Kidney glomerular epithelial cell (primary cell): ENCODE measurements at regions not wholly inside any gene's neighbourhood (a gene's known extent, or its start where the extent isn't known, plus 50 kb on each side); places are given as distances from the start of the nearest gene placed in this dataset.
A peak's percentile ranks its signal among the peaks of the same experiment; 100 is the strongest.
"Not testable (repeated sequence)": the region's sequence is repeated elsewhere in the genome, so short reads cannot be mapped to it uniquely, and the experiment has no call there.

ENCODE experiments used
- DNase-seq: peaks from one replicate; lab custom pipeline; 2025; lab: John Stamatoyannopoulos, UW

DNA sequence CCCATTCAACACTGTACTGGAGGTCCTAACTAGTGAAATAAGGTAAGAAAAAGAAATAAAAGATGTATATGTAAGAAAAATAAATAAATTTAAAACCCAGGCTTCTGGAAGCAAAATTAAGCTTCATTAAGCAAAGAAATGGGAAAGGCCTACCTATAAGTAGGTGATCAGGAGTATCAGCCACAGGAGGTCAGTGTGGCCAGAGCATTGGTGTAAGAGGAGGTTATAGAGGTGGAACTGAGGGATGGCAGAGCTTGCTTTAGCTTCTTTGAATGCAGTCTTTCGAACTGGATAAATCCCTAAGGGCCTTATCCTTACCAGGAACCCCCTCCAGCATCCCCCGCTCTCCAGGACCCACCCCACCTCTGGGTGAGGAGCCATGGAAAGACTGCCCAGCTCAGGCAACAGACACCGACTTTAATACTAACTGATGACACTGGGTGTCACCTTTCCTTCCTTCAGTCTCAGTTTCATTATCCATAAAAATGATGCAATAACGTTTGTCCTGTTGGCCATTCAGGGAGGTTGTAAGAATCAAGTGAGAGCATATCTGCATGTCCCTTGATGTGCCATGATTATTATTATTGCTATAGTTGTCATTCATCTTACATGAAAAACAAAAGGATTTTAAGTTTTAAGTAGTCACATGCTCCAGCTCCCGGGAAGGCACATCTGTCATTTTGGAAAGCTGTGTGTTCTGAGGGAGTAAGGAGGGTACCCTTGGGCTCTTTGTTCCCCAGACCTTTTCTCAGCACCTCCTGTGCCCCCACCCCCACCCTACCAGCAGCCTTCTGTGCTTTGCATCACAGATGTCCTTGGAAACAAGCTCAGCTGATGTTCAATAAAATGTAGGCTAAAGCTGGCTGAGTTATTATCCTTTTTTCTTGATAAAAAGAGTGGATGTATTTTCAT is 50.8 kb upstream of the CTNNA1 start:
- no peak for DNase-seq

DNA sequence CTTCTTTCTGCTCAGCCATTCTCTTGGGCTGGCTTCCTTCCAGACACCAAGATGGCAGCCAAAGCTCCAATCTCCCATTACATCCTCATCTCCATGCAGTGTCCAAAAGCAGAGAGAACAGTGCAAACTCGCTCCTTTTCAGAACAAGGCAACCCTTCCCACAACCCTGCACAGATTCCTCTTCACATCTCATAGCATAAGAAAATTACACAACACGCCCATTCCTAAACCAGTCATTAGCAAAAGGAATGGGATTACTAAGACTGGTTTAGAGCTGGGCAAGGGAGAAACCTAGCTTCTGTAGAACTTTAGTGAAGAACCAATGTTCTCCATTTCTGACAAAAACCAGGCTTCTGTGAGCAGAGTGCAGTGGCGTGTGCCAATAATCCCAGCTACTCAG is 51.5 kb upstream of the CTNNA1 start:
- no peak for DNase-seq

DNA sequence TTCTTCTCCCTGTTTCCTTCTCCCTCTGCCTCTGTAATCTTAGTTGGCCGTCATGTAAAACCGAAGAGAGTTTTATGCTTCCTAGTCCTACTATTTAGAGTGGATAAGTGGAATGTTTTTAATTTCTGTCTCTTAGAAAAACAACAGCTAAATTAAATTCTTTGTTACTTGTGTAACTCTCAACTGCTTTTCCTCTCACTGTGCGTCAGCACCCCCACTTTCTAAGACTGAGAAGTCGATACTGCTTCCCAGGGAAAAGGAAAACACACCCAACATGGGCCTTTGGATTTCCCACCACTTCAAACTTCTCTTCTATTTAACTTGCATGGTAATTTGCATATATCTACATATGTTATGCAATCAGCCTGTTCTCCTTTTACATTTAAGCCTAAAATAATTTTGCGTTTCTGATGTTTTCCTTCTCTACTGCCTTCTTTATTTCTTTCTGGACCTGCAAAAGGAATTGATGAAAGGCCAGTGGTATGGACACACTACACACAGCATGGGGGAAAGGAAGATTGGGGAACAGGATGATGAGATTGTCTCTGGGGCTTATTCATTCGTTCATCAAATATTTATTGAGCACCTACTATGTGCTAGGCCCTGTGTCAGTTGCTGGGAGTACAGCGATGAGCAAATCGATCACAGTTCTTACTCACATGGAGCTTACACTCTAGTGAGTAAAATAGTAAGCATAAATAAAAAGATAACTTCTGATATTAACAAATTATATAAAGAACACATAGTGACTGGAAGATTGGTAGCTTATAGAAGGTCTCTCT is 52.5 kb upstream of the CTNNA1 start:
- DNase-seq: no peak

GRCh38 chr5:138699482-138699881 is 53.7 kb upstream of the CTNNA1 start:
- DNase-seq: no peak

DNA sequence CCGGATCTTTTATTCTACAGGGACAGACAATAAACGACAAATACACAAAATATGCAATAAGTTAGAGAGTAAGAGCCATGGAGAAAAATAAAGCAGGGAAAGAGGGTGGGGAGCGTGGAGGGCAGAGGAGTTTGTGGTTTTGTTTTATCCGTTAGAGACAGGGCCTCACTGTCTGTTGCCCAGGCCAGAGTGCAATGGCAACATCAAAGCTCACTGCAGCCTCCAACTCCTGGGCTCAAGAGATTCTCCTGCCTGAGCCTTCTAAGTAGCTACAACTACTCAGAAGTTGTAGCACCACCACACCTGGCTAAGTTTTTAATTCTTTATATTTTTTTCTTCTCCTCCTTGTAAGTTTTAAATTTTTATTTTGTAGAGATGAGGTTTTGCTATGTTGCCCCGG is 54.5 kb upstream of the CTNNA1 start:
- no peak for DNase-seq

DNA sequence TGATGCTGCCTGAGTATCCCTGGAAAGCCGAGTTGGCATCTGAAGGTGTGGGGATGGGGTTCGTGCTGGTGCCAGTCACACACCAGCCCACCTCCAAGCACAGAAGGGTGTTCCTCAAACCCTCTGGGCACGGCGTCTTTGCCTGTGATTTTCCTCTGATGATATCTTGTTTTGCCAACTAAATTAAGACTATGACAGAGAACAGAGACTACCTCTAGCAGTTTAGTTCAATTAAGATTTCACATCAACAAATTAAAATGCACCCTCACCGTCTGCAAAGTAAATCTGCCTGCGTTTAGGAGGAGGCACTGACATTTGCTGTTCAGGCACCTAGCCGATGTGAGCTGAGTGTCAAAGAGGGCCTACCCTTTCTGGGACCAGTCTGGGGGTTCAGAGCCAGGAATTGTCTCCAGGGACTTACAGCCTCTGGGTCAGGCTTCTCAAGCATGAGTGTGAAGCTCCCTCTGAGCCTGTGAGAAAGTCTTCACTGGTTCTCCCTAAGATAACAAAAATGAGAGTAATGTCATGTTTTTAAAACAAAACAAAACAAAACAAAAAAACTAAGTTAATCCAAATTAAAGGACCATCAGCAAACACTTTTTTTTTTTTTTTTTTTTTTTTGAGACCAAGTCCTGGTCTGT is 55.4 kb upstream of the CTNNA1 start:
- DNase-seq: no peak

DNA sequence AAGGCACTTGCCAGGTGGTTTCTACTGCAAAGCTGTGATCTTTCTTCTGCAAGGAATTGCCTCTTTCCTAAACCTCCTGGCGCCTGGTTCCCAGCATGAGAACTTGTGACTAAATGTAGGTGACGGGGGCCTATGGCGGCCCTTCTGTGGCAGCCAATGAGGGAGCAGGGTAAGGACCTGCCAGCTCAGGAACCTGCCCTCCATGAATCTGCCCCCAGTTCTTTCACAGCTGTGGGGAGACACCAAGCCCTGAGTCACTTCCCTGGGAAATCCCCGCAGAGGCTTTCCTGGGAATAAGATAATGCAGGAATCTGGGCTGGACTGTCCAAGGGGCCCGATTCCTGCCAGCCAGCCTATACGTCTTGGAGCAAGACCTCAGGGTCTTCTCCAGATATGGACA is 56.7 kb upstream of the CTNNA1 start:
- peak; percentile 76 for DNase-seq

- DNase-seq: no peak
These were observed 57.4 kb upstream of the CTNNA1 start for GRCh38 chr5:138695781-138696180.

- DNase-seq: no peak
These were observed 59.1 kb upstream of the CTNNA1 start for GRCh38 chr5:138694146-138694545.

- no peak for DNase-seq
These were observed 60.9 kb upstream of the CTNNA1 start for GRCh38 chr5:138692370-138692769.

GRCh38 chr5:138686668-138687067 is 66.6 kb upstream of the CTNNA1 start:
- no peak for DNase-seq

DNA sequence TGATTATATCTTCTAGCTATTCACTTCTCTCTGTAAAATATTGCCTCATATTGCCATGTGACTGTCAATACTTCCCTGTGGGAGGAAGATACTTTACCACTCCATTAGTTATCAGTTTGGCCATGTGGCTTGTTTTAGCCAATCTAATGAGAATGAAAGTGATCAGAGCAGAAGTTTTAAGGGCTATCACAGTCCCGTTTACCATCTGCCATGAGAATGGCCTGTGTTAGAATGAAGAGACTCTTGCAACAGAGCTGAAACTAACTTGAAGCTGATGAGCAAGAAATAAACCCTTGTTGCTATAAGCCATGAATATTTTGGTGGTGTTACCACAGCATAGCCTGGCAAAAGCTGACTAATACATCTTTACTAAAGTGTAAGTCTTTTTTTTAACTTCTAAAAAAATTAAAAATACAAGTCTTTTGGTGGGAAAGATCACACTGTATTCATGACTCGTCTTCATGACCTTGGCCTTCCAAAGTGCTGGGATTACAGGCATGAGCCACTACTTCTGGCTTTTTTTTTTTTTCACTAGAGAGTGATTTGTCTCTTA is 68.0 kb upstream of the CTNNA1 start:
- no peak for DNase-seq

- DNase-seq: not testable (repeated sequence)
These were observed 70.8 kb upstream of the CTNNA1 start for GRCh38 chr5:138682462-138682861.

DNA sequence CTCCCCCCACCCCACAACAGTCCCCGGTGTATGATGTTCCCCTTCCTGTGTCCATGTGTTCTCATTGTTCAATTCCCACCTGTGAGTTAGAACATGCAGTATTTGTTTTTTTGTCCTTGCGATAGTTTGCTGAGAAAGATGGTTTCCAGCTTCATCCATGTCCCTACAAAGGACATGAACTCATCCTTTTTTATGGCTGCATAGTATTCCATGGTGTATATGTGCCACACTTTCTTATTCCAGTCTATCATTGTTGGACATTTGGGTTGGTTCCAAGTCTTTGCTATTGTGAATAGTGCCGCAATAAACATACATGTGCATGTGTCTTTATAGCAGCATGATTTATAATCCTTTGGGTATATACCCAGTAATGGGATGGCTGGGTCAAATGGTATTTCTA is 74.4 kb upstream of the CTNNA1 start:
- DNase-seq: not testable (repeated sequence)

DNA sequence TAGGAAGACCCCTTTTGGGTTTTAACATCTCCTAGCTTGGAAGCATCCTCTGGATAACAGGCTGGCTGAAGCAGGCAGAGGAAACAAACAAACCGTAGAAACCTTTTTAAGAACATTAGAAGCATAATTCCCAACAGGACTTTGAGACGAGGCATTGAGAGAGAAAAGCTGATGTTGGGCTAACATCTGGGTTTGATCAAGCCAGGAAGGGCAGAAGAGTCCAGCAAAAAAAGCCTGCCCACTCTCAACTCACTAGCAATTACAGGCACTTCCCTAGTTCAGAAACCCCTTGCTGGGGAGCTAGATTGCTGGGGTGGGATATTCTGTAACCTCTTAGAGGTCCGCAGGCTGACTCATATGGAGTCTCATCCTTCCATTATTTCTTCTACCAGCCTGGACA is 75.4 kb upstream of the CTNNA1 start:
- DNase-seq: no peak

DNA sequence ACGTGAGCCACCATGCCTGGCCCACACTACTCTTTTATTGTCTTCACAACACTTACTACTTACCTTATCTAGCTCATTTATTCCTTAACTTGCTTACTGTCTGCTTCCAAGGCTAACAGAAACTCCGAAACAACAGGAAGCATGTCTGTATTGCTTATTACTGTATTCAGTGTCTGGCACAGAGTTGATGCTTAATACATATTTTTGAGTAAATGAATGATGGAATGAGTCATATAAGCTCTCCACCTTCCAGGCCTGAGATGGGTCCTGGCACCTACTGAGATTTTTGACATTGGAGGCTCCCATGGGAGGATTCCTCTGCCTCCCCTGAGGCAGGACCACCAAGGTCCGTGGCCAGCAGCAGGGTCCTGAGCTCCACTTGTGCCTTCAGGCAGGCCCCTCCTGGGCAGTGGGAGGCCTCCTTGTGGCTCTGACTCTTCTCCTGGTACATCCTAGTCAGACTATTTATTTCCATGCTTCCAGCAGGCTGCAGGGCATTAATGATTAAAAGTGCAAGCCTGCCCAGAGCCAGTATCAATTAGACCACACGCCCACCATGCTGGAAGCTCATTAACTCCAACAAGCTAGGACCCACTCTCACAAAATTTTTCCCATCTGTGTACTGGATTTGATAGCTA is 76.5 kb upstream of the CTNNA1 start:
- DNase-seq: peak; percentile 46

GRCh38 chr5:138676002-138676401 is 77.2 kb upstream of the CTNNA1 start:
- no peak for DNase-seq

DNA sequence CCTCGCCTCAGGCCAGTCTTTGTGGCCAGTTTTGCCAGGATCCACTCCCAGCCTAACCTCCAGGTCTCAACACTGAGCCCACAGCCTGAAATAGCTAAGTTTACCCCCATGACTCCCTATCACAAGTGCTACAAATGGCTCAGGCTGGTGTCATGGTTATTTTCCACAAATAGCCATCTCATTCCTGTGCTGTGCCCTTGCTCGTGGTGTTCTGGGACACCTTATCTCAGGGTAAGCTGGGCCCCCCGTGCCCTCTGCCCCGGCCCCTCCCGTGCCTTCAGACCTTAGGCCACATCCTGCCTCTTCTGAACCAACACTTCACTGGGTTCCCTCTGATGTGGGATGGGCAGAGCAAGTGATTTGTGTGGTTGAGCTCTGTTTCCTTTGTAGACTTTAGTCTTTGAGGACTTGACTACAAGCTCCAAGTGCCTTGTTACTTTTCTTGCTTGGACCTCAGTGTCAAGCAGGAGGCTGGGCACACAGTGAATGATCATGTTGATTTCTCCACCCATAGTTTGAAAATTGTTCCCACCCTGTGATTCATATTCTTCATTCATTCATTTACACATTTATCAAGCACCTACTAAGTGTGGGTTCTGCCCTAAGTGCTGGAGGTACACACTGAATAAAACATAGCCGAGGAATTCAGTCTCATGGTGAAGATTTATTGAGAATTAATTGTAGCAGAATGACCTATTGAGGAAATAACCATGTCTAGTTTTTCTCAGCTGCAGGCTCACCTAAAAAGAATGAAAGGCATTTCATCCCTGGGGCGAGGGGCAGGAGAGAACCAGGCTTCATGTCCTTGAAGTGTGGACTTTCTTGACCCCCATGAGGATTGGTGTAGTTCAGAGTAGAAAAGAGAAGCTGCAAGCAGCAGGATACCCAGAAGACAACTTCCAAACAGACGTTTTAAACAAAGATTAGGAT is 84.5 kb upstream of the CTNNA1 start:
- no peak for DNase-seq

- DNase-seq: not testable (repeated sequence)
These were observed 85.4 kb upstream of the CTNNA1 start for GRCh38 chr5:138667782-138668331.

- no peak for DNase-seq
These were observed 86.9 kb upstream of the CTNNA1 start for GRCh38 chr5:138666226-138666742.
